GM20000 (cell line): ENCODE measurements at regions not wholly inside any gene's neighbourhood (a gene's known extent, or its start where the extent isn't known, plus 50 kb on each side); places are given as distances from the start of the nearest gene placed in this dataset.

ENCODE experiments used
- DNase-seq: peaks from one replicate; pipeline ENCODE4 v3.0.0; 2012; ENCODE audit warnings: low spot score
- CTCF ChIP-seq: IDR thresholded peaks from 2 replicates; pipeline ENCODE4 v1.5.1; 2012; ENCODE audit warnings: mild to moderate bottlenecking, control low read depth; ENCODE audit errors: extremely low read depth, missing control alignments

GRCh38 chr11:116210663-116211062 is 562.1 kb downstream of the BUD13 start:
- no peak for DNase-seq

GRCh38 chr11:116209255-116209654 is 563.5 kb downstream of the BUD13 start:
- TF ChIP-seq CTCF: no peak
- no peak for DNase-seq

More at GRCh38 chr11:116210663-116211062, 562.1 kb downstream of the BUD13 start:
- no peak for TF ChIP-seq CTCF

- DNase-seq: no peak
- TF ChIP-seq CTCF: no peak
Observed at GRCh38 chr11:116207421-116208141, 565.2 kb downstream of the BUD13 start.

GRCh38 chr11:116207019-116207418 is 565.8 kb downstream of the BUD13 start:
- DNase-seq: no peak
- TF ChIP-seq CTCF: no peak

DNA sequence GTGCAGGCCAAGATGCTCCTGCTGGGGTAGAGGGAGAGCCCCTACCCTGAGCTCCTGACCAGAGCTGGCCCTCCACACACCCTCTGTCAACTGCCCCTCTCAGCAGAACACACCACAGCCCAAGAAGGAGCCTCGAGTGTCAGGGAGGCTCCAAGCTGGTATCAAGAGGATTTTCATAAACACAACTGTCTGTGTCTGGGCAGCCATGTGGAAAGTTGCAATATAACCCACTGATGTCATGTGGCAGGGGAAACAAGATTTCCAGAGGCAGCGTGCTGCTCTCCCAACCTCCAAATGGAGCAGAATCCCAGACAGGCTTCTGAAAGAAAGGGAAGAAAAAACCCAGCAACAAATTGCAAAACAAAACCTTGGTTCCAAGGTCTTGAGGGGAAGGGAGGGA is 569.9 kb downstream of the BUD13 start:
- DNase-seq: no peak
- TF ChIP-seq CTCF: no peak

DNA sequence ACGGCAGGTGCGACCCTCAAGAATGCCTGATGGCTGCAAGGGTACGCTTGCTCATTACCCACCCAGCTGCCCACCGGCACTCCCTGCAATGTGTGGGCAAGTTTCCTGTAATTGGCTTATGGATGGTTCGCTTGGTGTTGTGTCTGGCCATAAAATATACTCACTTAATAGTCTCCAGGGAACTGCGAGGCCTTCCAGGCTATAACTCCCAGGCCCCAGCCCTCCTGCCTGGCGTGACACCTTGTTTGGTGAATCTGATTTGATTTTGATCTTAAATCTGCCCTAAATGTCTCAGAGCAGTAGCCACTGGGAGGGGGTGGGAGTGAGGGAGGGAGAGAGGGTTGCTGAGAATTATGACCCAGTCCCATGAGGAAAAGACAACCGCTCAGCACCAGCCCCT is 572.2 kb downstream of the BUD13 start:
- no peak for DNase-seq
- TF ChIP-seq CTCF: no peak

GRCh38 chr11:116199182-116199581 is 573.6 kb downstream of the BUD13 start:
- no peak for TF ChIP-seq CTCF
- no peak for DNase-seq
